Fibroblast of upper back skin (primary cell): ENCODE measurements at regions not wholly inside any gene's neighbourhood (a gene's known extent, or its start where the extent isn't known, plus 50 kb on each side); places are given as distances from the start of the nearest gene placed in this dataset.
"Not testable (repeated sequence)": the region's sequence is repeated elsewhere in the genome, so short reads cannot be mapped to it uniquely, and the experiment has no call there.

ENCODE experiments used
- DNase-seq: peaks from one replicate; pipeline ENCODE4 v3.0.0-alpha.2; 2013

DNA sequence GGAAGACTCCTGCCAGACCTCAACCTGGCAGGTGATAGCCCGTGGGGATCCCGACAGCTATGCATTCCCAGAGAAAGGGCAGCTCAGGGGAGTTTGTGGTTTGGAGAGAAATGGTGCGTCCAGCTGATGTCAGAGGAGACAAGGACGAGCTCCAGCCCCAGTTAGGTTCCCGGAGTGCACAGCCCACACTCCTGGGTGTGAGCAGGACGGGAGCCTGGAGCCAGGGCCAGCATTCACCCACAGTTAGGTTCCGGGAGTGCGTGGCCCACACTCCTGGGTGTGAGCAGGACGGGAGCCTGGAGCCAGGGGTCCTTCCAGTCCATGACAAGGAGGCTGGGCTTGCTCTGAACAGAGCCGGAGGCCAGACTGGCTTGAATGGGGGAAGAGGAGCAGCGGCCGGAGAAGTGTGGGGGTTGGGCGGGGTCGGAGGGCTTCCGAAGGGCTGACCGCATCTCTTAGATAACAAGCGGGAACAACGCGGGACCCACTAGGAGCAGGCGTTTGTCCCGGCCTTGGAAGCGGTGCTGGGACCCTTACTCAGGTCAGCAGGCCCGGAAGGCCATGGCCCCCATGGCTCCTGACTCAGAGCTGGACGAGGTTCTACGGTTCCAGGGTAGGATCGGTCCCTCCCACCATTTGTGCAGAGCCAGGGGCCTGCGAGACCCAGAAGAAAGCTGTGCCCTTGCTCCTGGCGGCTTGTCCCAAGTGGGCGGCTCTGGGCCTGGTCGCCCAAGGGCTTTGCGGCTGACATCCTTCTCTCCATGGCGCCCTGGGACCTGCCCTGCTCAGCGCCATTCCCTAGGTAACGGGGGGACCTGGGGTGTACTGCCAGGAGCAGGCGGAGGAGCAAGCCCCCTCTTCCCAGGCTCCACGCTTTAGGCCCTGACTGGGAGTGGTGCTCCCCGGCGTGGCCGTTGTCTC lies 185.6 kb downstream of the RTP5 start:
- no peak for DNase-seq

DNA sequence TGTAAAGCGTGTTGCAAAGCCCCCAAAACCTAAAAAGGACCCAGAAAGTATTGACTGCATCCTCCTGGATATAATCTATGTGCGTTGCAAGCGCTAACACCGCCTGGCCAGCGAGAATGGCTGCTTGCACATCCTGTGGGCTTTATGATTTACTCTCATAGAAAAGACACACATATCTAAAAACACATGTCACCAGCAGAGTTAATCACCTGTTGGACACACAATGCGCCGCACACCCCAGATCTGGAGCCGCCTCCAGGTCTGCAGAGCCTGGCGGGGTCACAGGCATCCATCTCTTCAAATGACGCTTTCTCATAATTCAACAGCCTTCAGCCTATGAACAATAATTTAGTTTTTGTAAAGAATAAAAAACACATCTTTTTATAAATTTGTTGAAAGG lies 186.5 kb downstream of the RTP5 start:
- DNase-seq, result no peak

DNA sequence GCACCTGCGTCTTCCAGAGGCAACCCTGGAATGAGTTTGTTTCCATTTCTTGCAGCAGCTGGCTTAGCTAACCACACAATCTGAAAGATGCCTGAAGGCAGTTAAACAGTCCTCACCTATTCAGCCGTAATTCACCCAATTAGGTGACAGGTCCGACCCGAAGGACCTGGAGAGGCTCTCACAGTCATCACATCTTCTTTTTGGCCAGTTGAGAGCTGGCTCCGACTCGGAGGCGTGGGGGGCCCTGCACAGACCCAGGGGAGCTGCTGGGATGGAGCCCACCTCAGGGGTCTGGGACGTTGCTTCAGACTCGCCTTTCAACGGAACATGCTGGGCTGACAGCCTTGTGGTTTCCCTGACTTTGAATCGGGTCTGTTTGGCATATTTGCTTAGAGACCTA lies 187.3 kb downstream of the RTP5 start:
- no peak for DNase-seq

DNA sequence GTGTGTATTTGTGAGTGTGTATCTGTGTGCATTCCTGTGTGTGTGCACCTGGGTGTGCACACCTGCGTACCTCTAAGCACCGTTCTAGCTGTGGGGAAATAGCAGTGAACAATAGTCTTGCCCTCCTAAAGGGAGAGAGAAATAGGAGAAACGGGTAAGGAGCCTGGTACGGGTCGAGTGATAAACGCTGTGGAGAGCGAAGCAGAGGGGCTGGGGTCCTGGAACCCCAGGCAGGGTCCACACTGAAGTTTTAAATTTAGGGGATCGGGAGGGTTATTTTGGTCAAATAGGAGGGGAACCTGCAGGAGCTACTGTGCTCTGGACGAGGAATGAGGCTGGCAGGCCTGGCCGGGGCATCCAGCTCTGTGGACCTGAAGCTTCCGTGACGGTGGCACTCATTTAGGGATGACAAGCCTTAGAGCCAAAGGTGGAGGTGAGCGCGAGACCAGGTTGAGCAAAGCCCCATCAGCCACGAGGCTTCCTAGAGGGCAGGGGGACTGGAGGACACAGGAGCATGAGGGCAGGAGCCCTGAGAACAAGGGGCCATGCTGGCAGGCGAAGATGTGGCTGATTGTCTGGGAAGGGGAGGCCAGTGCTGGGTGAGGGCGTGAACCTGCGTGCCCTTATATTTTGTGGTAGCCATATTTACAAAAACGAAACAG lies 188.0 kb downstream of the RTP5 start:
- DNase-seq, result no peak

DNA sequence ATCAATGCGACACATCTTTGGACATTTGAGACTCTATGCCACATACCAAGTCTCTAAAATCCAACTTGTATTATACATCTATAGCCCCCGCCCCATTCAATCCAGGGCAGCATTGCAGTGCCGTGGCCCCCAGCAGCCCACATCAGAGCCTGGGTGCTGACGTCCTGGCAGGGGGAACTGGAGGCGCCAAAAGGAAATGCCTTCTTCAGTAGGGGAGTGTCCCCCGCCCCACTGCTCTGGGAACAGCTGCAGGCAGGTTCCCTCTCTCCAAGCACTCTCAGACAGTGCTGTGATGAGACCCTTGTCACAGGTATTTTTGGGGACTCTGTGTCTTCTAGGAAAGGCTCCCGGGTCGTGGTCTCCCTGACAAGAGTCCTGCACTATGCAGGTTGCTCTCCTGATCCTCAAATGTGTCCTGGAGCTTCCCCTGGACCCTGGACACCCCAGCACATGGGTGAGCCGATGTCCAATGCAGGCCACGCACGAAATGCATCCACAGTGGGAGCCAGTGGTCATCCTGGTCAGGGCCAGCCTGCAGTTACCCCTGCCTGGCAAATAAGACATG lies 188.7 kb downstream of the RTP5 start:
- DNase-seq, result no peak

DNA sequence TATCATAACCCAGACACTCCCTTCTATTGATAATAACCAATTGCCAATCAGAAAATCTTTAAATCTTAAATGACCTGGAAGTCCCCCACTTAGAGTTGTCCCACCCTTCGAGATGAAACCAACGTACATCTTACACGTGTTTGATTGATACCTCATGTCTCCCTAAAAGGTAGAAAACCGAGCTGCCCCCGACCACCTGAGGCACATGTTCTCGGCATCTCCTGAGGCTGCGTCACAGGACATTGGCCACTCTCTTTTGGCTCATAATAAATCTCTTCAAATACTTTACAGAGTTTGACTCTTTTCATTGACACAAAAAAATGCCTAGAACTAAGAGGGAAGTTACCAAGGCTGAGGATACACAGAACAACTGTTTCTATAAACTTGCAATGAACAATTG lies 190.0 kb downstream of the RTP5 start:
- no peak for DNase-seq

DNA sequence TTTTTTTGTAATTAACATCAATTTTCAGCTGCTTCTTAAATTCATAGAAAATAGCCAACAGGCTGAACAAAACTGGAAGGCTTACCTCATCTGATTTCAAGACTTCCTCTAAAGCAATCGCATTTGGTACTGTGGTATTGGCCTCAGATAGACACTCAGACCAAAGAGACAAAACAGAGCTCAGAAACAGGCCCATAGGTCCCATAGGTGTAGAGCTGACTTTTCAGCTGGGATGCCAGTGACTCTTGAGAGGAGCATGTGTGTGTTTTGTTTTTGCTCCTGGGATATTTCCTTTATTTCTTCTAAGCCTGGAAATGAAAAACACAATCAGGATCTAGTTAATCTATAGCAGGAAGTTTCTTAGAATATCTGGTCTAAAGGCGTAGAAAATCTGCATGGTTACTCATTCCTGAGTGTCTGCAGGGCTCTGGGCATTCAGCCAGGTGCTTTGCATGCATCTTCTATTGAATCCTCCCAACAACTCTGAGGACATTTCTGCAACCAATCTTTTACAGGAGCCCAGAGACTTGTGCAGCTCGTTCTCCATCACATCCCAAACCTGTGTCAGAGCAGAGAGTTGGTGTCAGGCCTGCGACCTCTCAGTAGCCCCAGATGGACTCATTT lies 190.8 kb downstream of the RTP5 start:
- peak; percentile 89 for DNase-seq

DNA sequence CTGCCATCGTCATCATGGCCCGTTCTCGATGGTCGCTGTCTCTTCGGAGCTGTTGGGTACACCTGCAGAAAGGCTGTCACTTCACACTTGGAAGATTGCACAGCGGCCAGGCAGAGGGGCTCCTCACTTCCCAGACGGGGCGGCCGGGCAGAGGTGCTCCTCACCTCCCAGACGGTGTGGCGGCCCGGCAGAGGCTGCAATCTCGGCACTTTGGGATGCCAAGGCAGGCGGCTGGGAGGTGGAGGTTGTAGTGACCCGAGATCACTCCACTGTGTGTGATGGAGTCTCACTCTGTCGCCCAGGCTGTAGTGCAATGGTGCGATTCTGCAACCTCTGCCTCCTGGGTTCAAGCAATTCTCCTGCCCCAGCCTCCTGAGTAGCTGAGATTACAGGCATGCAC lies 192.4 kb downstream of the RTP5 start:
- not testable (repeated sequence) for DNase-seq

DNA sequence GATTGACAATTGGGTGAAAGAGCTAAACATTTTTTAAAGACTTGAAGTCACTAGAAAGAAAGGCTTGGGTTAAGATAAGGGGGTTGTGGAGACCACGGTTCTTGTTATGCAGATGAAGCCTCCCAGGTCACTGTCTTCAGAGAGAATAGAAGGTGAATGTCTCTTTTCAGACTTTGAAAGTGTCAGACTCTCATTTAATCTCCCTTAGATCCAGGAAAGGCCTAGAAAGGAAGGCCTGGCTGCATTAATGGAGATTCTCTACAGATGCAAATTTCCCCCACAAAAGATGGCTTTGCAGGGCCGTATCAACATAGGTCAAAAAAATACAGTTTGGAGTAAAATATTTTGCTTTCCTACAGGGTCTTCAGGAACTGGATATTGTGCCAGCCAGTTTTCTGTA lies 193.9 kb downstream of the RTP5 start:
- no peak for DNase-seq

DNA sequence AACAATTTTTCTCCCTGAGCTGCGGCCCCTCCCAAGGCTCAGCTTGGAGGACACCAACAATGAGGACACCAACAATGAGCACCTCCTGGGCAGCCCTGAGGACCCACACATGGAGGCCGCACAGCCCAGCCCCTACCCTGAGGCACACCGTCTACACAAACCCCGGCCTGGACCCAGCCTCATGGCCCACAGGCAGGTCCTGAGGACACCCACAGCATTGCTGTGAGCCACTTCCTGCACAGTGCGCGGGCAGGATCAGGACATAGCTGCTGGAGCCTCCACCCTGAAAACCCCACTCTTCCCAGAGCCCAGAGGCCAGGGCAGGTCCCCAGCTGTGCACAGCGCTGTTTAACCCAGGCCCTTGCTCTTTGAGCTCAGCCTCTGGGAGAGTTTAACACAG lies 194.3 kb downstream of the RTP5 start:
- no peak for DNase-seq

DNA sequence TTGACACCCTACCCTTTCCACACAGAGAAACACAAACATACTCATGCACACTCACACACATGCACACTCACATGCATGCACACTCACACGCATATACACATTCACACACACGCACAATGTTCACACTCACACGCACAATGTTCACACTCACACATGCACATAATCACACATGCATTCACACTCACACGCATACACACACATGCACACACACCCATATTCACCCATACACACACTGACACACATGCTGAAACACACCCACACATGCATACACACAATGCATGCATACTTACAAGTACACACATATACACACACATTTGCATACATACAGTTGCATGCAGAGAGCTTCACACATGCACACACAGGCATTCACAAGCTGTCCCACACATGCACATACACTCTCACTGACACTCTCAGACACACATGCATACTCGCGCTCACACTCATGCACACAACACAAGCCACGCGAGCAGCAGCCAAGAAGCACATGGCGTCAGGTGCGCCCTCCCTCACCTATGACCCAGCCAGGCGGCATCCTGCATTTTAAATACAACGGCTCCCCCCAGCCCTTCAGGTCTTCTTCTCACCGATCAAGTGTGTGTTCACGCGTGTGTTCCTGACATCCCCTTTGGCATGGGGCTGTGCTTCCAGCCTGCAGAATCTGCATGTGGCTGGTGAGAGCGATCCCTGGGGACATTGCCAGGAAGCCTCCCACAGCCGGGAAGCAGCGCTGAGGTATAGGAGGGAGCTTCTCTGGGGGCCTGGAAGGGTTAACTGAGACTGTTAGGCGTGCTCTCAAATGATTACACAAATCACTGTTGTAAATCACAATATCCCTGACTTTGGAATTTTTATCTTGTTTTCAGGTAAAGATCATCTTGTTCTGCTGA lies 195.1 kb downstream of the RTP5 start:
- DNase-seq, result no peak

DNA sequence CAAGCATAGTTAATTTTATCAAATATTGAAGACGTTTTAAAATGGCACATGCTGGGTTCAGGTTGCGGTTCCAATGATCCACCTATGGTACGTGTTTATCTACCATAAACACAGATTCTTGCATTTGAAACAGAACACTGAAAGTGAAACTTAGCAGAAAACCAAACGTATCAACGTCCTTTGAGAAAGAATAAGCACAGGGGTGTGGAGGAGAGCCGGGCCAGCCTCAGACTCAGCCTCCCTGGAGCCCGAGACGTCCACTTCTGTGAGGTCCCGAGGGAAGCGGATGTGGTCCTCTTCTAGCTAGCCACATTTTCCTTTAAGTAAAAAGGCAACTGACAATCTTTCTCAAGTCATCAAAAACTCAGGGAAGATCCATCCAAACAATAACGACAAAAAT lies 195.9 kb downstream of the RTP5 start:
- no peak for DNase-seq

DNA sequence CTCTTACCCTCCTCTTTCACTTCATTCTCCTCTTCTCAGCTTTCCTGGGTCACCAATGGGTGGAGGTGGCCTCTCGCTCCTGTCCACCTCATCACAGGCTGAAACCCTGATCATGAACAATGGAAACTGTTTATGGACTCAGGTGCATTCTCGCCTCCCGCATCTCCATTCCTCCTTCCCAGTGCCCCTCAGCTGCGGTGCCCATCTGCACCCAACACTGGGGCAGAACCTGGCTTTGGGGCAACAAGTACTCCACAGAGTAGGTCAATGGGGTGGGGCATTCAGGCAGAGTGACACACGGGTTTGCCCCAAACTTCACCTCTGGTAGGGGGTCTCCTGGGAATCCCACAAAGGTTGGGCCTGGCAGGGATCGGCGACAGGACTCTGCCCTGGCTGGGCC lies 199.5 kb downstream of the RTP5 start:
- DNase-seq, result no peak

DNA sequence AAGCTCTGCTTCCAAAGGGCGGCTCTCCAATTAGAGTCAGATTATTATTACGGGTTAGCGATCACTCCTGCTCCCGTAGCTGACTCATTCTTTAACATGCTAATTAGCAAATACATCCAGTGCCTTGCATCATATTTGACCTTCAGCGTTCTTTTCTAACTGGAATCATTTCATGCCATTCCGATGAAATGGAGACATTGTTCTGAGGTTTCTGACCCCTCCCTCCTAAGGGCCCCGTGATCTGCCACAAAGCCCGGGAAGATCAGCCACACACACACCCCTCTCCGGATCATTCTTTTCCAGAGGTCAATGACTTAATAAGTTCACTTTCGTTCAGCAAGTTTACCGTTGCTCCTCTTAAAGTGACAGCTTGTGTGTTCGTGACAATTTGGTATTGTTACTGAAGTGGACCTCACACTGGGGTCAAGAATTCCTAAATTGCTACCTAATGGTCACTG lies 200.4 kb downstream of the RTP5 start:
- peak; percentile 73 for DNase-seq

DNA sequence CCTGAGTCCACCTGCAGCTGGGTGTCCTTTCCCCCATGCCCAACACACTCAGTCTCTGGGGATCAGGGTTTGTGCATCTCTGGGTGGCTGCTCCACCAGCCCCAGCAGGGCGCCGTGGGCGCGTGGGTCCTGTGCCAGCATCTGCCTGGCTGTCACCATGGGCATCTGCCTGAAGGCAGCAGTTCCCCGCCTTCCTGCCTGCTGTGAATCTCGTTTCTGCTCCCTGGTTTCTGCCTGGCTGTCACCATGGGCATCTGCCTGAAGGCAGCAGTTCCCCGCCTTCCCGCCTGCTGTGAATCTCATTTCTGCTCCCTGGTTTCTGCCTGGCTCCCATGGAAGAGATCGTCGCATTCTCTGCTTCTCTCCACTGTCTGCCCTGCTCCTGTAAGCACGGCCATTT lies 201.2 kb downstream of the RTP5 start:
- not testable (repeated sequence) for DNase-seq

DNA sequence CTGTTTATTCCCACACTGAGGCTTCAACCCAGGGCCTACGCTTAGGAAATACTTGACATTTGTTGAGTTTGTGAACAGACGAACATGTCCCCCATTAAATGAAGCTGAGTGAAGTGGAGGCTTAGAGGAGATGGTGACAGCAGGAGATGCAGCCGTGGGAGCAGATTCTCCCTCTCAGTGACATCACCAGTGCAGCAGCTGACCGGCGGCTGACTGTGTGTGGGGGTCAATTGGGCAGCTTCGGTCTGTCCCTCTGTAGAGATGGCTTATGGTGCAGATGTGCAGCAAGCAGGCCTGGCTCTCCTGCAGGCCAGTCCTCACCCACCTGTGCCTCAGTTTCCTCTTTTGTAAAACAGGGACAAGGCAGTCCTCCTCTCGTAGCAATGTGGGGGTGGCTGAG lies 201.8 kb downstream of the RTP5 start:
- DNase-seq, result not testable (repeated sequence)

DNA sequence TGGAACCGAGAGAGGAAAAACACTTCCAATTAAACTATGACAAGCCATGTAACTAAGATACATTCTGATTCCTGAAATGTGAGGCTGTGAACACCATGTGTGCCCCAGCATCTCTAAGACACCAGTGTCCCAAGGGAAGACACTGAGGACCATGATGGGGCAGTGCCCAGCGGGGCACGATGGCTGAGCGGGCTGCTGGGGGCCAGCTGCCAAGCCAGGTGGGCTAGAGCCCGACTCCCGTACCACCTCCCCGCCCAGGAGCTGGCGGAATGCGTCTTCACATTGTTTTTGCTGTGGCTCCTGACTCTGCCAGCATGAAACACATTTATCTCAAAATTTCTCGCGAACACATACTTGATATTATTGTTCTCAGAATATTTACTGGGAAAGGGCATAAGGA lies 202.4 kb downstream of the RTP5 start:
- not testable (repeated sequence) for DNase-seq

DNA sequence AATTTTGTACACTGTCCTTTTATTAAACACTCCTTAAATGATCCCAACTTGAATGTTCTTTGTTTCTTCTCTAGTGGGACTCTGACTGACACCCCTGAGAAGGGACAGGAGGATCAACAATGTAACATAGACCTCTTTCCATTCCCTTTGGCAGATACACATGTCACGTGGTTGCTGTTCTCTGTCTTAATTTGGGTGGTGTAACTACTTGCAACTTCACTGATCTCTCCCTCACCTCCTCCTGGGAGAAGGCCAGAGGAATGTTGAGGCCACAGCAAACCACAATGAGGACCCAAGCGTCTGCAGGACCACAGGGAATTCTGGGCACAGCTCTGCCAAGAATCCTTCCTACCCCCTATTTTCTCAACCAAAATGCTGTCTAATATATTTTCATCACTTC lies 205.6 kb downstream of the RTP5 start:
- DNase-seq, result peak; percentile 94

DNA sequence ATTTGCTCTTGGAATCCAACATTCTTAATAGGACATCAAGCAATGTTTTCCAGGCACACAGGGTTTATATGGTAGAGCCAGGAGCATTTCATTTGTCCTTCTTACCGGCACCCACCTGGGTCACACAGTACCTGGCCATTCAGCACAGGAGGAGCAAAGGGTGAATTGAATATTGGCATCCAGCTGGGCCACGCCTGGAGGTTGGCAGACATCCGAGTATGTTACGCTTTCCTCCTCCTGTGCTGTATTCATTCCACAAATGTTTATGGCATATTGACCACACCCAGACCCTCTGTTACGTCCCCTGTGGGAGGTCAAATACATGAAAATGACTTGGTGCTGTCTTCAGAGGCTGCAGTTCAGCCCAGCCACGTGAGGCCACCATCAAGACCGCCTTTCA lies 206.2 kb downstream of the RTP5 start:
- peak; percentile 41 for DNase-seq

DNA sequence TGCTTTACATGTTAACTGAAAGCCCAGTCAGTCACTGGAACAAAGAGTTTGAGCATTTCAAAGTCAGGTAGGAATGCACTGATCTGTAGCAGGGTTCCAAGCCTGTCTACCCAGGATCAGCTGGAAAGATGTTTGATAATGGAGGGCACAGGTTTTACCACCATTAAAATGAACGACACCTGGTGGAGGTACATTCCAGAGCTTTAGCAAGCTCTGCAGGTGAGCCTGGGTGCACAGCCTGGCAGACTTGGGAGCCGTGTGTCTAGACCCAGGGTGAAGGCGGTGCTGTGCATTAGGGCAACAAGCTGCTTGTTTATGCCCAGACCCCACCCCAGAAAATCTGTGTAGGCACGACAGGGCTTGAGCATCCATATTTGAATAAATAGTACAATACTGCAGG lies 206.7 kb downstream of the RTP5 start:
- not testable (repeated sequence) for DNase-seq

DNA sequence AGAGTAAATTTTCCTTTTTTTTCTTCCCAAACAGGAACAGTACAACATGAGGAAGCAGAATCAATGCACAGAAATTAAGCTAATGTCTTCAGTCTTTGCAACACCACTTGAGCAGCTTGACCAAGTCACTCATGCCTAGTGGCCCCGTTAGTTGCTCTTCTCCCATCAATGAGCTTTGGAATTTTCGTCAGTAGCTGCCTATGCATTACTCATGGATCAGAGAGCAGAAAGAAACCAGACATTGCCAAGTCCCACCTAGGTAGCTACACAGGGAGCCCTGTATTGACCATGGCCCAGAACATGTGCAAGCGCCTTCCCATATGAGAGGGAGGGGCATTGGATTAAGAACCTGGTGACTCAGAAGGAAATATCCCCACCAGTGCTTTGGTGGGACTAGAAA lies 208.9 kb downstream of the RTP5 start:
- DNase-seq, result not testable (repeated sequence)

DNA sequence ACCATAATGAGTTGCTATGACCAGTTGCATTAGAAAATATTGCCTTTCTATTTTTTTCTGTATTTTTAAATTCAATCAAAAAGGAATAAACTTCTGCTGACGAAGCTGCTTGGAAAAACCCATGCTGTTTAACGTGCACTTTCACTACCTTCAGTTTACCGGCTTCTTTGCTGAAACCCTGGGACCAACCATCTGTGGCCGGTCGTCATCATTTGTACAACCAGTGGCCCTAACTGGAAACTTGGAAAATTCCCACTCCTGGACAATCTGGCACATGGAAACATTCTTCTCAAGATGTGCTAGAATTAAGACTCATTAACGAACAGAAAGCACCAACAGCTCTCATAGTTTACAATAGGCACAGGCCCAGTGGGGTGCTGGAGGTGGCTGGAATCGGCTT lies 210.3 kb downstream of the RTP5 start:
- DNase-seq, result not testable (repeated sequence)
